ENCODE measurements at regions not wholly inside any gene's neighbourhood (a gene's known extent, or its start where the extent isn't known, plus 50 kb on each side); places are given as distances from the start of the nearest gene placed in this dataset.
"Not testable (repeated sequence)": the region's sequence is repeated elsewhere in the genome, so short reads cannot be mapped to it uniquely, and the experiment has no call there.

GRCh38 chr18:23311351-23312121 is 141.6 kb upstream of the RIOK3 start:
- H3K9ac ChIP-seq (ENCODE audit: low read length): no peak overlapping the region
- no peaks in the 10 kb centered on the region for H3K4me1 ChIP-seq (ENCODE audit: insufficient read depth, low read length)
- H3K27ac ChIP-seq (ENCODE audit: low read depth, low read length): no peak overlapping the region
- H3K36me3 ChIP-seq (ENCODE audit: insufficient read depth, low read length): no peaks in the 10 kb centered on the region
- no peaks in the 10 kb centered on the region for H3K27me3 ChIP-seq (ENCODE audit: control insufficient read depth in 1 of 2, insufficient read depth in 2 of 2, low read length in 2 of 2)
- H3K4me3 ChIP-seq (ENCODE audit: low read depth in 1 of 2, low read length in 2 of 2): no peak overlapping the region
- H3K9me3 ChIP-seq (ENCODE audit: low read length): no peaks in the 10 kb centered on the region

GRCh38 chr18:23313379-23313778 is 139.7 kb upstream of the RIOK3 start:
- Histone ChIP-seq H3K27ac (ENCODE audit: low read depth, low read length) (no peak overlapping the region), H3K4me1 (ENCODE audit: insufficient read depth, low read length) (no peaks in the 10 kb centered on the region), H3K4me3 (ENCODE audit: low read depth in 1 of 2, low read length in 2 of 2) (no peak overlapping the region), H3K9me3 (ENCODE audit: low read length) (no peaks in the 10 kb centered on the region), H3K27me3 (ENCODE audit: control insufficient read depth in 1 of 2, insufficient read depth in 2 of 2, low read length in 2 of 2) (no peaks in the 10 kb centered on the region), H3K36me3 (ENCODE audit: insufficient read depth, low read length) (no peaks in the 10 kb centered on the region), H3K9ac (ENCODE audit: low read length) (no peak overlapping the region)

GRCh38 chr18:23314672-23315071 is 138.4 kb upstream of the RIOK3 start:
- no peak overlapping the region for H3K27ac ChIP-seq (ENCODE audit: low read depth, low read length)
- no peak overlapping the region for H3K4me3 ChIP-seq (ENCODE audit: low read depth in 1 of 2, low read length in 2 of 2)
- no peaks in the 10 kb centered on the region for H3K27me3 ChIP-seq (ENCODE audit: control insufficient read depth in 1 of 2, insufficient read depth in 2 of 2, low read length in 2 of 2)
- no peaks in the 10 kb centered on the region for H3K4me1 ChIP-seq (ENCODE audit: insufficient read depth, low read length)
- H3K9ac ChIP-seq (ENCODE audit: low read length): no peak overlapping the region
- no peaks in the 10 kb centered on the region for H3K36me3 ChIP-seq (ENCODE audit: insufficient read depth, low read length)
- no peaks in the 10 kb centered on the region for H3K9me3 ChIP-seq (ENCODE audit: low read length)

GRCh38 chr18:23316316-23316715 is 136.8 kb upstream of the RIOK3 start:
- Histone ChIP-seq H3K27me3 (ENCODE audit: control insufficient read depth in 1 of 2, insufficient read depth in 2 of 2, low read length in 2 of 2) (no peaks in the 10 kb centered on the region), H3K9ac (ENCODE audit: low read length) (no peak overlapping the region), H3K4me3 (ENCODE audit: low read depth in 1 of 2, low read length in 2 of 2) (no peak overlapping the region), H3K4me1 (ENCODE audit: insufficient read depth, low read length) (no peaks in the 10 kb centered on the region), H3K36me3 (ENCODE audit: insufficient read depth, low read length) (no peaks in the 10 kb centered on the region), H3K9me3 (ENCODE audit: low read length) (no peaks in the 10 kb centered on the region), H3K27ac (ENCODE audit: low read depth, low read length) (no peak overlapping the region)

DNA sequence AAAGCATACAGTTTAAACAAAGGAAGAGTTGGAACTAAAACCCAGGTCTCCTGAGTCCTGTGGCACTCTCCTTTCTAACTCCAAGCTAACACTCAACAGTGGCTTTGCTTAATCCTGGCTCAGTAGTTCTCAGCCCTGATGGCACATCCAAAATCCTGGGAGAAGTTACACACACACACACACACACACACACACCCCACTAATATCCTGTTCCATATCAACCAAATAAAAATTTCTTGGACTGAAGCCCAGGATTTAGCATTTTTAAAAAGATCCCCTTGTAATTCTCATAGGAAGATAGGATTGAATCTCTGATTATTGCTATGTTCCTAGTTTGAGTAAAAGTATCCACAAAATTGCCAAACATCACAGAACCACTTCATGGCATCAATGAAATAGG is 136.1 kb upstream of the RIOK3 start:
- Histone ChIP-seq H3K9me3 (ENCODE audit: low read length) (no peaks in the 10 kb centered on the region), H3K4me3 (ENCODE audit: low read depth in 1 of 2, low read length in 2 of 2) (no peak overlapping the region), H3K27ac (ENCODE audit: low read depth, low read length) (no peak overlapping the region), H3K9ac (ENCODE audit: low read length) (no peak overlapping the region), H3K4me1 (ENCODE audit: insufficient read depth, low read length) (no peaks in the 10 kb centered on the region), H3K27me3 (ENCODE audit: control insufficient read depth in 1 of 2, insufficient read depth in 2 of 2, low read length in 2 of 2) (no peaks in the 10 kb centered on the region), H3K36me3 (ENCODE audit: insufficient read depth, low read length) (no peaks in the 10 kb centered on the region)

- Histone ChIP-seq H3K27ac (ENCODE audit: low read depth, low read length) (no peak overlapping the region), H3K9ac (ENCODE audit: low read length) (no peak overlapping the region), H3K27me3 (ENCODE audit: control insufficient read depth in 1 of 2, insufficient read depth in 2 of 2, low read length in 2 of 2) (no peaks in the 10 kb centered on the region), H3K4me1 (ENCODE audit: insufficient read depth, low read length) (no peaks in the 10 kb centered on the region), H3K36me3 (ENCODE audit: insufficient read depth, low read length) (no peaks in the 10 kb centered on the region), H3K9me3 (ENCODE audit: low read length) (no peaks in the 10 kb centered on the region), H3K4me3 (ENCODE audit: low read depth in 1 of 2, low read length in 2 of 2) (no peak overlapping the region)
Measured at GRCh38 chr18:23317975-23318675, 135.0 kb upstream of the RIOK3 start.

- Histone ChIP-seq H3K9ac (ENCODE audit: low read length) (no peak overlapping the region), H3K27ac (ENCODE audit: low read depth, low read length) (no peak overlapping the region), H3K4me1 (ENCODE audit: insufficient read depth, low read length) (no peaks in the 10 kb centered on the region), H3K9me3 (ENCODE audit: low read length) (no peaks in the 10 kb centered on the region), H3K36me3 (ENCODE audit: insufficient read depth, low read length) (no peaks in the 10 kb centered on the region), H3K4me3 (ENCODE audit: low read depth in 1 of 2, low read length in 2 of 2) (no peak overlapping the region), H3K27me3 (ENCODE audit: control insufficient read depth in 1 of 2, insufficient read depth in 2 of 2, low read length in 2 of 2) (no peaks in the 10 kb centered on the region)
Measured at GRCh38 chr18:23320709-23321236, 132.3 kb upstream of the RIOK3 start.

DNA sequence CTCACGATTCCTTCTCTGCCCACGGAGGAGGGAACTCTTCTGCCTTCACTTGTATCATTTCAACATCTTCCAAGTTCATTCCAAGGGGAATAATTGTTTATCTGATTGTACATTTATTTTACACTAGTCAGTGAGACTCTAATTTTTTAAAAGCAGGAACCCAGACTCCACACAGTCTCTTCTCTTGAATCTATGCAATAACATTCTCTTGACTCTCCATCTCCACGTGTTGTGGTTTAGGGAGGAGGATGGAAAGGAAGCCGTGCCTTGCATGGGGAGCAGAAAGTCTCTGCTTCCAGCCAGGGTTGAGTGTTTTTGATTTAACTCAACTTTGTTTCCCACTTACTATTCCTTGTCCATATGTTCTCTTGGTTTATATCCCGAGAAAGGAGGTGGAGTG is 131.1 kb upstream of the RIOK3 start:
- Histone ChIP-seq H3K36me3 (ENCODE audit: insufficient read depth, low read length) (no peaks in the 10 kb centered on the region), H3K27ac (ENCODE audit: low read depth, low read length) (no peak overlapping the region), H3K9me3 (ENCODE audit: low read length) (no peaks in the 10 kb centered on the region), H3K27me3 (ENCODE audit: control insufficient read depth in 1 of 2, insufficient read depth in 2 of 2, low read length in 2 of 2) (no peaks in the 10 kb centered on the region), H3K4me1 (ENCODE audit: insufficient read depth, low read length) (no peaks in the 10 kb centered on the region), H3K4me3 (ENCODE audit: low read depth in 1 of 2, low read length in 2 of 2) (no peak overlapping the region), H3K9ac (ENCODE audit: low read length) (no peak overlapping the region)

- Histone ChIP-seq H3K27ac (ENCODE audit: low read depth, low read length) (no peak overlapping the region), H3K4me1 (ENCODE audit: insufficient read depth, low read length) (no peaks in the 10 kb centered on the region), H3K27me3 (ENCODE audit: control insufficient read depth in 1 of 2, insufficient read depth in 2 of 2, low read length in 2 of 2) (no peaks in the 10 kb centered on the region), H3K4me3 (ENCODE audit: low read depth in 1 of 2, low read length in 2 of 2) (no peak overlapping the region), H3K36me3 (ENCODE audit: insufficient read depth, low read length) (no peaks in the 10 kb centered on the region), H3K9me3 (ENCODE audit: low read length) (no peaks in the 10 kb centered on the region), H3K9ac (ENCODE audit: low read length) (no peak overlapping the region)
Measured at GRCh38 chr18:23324056-23324811, 128.9 kb upstream of the RIOK3 start.

DNA sequence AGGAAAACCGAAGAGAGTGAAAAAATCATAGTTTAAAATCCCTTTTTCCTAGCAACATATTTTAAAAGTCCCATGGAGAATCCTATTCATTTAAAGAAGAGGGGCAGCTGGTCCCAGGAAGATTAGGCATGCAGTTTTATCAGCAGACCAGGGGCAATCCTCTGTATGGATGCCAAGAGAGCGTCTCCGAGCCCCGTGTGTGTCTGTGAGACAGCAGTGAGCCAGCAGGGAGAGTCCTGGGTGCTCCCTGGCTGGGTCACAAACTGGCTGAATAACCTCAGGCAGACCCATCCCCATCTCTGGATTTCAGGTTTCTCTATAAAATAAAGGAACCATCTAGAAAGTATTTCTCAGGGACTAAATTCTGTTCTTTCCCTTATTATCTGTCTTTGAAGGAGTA is 128.2 kb upstream of the RIOK3 start:
- H3K36me3 ChIP-seq (ENCODE audit: insufficient read depth, low read length): no peaks in the 10 kb centered on the region
- no peaks in the 10 kb centered on the region for H3K27me3 ChIP-seq (ENCODE audit: control insufficient read depth in 1 of 2, insufficient read depth in 2 of 2, low read length in 2 of 2)
- no peaks in the 10 kb centered on the region for H3K4me1 ChIP-seq (ENCODE audit: insufficient read depth, low read length)
- H3K4me3 ChIP-seq (ENCODE audit: low read depth in 1 of 2, low read length in 2 of 2): no peak overlapping the region
- no peak overlapping the region for H3K27ac ChIP-seq (ENCODE audit: low read depth, low read length)
- no peaks in the 10 kb centered on the region for H3K9me3 ChIP-seq (ENCODE audit: low read length)
- H3K9ac ChIP-seq (ENCODE audit: low read length): no peak overlapping the region

GRCh38 chr18:23329671-23330070 is 123.4 kb upstream of the RIOK3 start:
- not testable (repeated sequence) for H3K4me1 ChIP-seq (ENCODE audit: insufficient read depth, low read length); H3K4me3 ChIP-seq (ENCODE audit: low read depth in 1 of 2, low read length in 2 of 2); H3K9ac ChIP-seq (ENCODE audit: low read length); H3K27me3 ChIP-seq (ENCODE audit: control insufficient read depth in 1 of 2, insufficient read depth in 2 of 2, low read length in 2 of 2); H3K9me3 ChIP-seq (ENCODE audit: low read length); H3K36me3 ChIP-seq (ENCODE audit: insufficient read depth, low read length); H3K27ac ChIP-seq (ENCODE audit: low read depth, low read length)

Measured in muscle layer of colon (tissue), 2 donors.